Ecto neural progenitor cell (in vitro differentiated cells): ENCODE measurements at regions not wholly inside any gene's neighbourhood (a gene's known extent, or its start where the extent isn't known, plus 50 kb on each side); places are given as distances from the start of the nearest gene placed in this dataset.
A peak's percentile ranks its signal among the peaks of the same experiment; 100 is the strongest.
"Not testable (repeated sequence)": the region's sequence is repeated elsewhere in the genome, so short reads cannot be mapped to it uniquely, and the experiment has no call there.

Experiments used
- DNase-seq: peaks from one replicate; pipeline ENCODE4 v3.0.0-alpha.2; 2018; ENCODE audit warnings: low spot score

DNA sequence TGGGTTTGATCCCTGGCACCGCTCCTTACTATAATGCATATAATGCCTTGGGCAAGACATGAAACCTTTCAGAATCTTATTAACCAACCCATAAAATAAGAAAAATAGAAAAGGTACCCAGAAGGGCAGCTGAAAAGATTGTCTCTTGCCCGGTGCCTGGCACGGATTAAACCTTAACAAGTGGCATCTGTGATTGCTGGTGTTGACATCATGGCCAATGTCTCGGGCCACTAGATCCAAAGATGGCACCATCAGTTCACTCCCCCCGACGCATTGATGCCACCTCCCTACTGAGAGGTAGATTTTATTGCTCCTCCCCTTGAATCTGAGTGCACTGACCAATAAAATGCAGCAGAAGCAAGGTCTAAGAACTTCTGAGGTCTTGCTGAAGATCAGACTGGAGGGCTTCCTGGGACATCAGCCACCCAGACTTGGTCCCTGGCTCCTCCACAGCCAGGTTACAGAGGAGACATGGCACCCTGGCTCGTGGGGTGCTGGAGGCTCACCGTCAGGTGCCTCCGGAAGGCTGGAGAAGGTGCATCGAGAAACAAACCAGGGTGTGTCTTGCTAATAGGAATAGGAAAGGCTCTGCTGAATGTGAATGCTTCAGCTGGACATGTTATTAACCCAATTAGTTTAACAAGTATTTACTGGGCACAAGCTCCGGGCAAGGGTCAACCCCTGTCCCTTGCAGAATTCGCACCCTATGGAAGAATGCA is 80.0 kb upstream of the COL5A1 start:
- DNase-seq = no peak

DNA sequence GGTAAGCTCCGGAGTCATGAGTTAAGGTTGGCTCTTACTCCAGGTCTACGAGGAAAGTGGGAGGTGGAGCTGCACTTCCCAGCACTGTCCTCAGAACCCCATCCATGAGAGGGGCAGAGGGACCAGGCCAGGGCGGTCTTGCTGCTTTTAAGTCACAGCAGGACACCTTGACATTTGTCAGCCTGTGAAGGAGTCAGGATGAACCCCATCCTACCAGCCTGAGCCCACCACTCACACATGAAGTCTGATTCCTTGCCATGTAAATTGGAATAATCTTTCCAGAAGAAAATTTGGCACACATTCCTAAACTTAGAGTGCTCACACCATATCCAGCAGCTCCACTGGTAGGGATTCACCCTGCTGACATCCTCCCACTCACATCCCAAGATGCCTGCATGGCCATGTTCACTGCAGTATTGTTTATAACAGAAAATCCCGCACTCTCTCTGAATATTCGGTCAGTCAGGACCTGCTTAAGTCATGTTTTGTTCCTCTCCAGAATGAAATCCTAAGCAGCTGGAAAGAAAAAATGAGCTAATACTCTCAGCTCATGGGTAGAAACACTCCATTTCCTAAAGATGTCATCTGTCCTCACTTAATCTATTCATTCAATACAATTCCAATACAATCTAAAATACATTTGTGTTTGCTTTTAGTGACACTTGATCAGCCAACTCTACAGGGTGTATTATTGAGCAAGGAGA is 79.3 kb upstream of the COL5A1 start:
- DNase-seq = peak; percentile 16

DNA sequence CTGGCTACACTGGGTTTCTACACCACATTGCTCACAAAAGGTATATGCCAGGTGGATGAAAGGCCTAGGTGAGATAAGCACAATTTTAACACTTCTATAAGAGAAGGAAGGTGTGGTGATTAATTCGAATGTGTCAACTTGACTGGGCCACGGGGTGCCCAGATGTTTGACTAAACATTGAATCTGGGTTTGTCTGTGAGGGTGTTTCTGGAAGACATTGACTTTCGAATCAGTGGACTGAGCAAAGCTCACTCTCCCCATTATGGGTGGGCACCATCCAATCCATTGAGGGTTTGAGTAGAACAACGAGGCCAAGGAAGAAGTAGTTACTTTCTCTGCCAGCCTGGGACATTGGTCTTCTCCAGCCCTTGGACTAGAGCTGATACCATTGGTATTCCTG is 78.2 kb upstream of the COL5A1 start:
- no peak for DNase-seq

DNA sequence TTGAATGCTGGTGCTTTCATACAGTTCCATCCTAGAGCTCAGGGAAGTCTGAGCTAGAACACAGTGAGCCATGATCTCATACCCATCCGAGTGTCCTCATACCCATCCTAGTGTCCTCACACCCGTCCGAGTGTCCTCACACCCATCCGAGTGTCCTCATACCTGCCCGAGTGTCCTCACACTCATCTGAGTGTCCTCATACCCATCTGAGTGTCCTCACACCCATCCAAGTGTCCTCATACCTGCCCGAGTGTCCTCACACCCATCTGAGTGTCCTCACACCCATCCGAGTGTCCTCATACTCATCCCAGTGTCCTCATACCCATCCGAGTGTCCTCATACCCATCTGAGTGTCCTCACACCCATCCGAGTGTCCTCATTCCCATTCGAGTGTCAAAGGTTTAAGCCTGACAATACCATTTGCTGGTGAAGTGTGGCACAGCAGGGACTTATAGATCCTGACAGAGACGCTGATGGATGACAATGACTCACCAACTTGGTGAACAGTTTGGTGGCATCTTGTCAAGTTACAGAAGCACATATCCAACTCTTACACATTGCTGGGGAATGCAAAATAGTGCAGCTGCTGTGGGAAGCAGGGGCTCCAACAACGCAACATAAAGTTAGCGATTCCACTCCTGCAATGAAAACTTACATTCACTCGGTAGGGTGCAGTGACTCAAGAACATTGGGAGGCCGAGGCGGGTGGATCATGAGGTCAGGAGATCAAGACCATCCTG is 77.0 kb upstream of the COL5A1 start:
- no peak for DNase-seq

DNA sequence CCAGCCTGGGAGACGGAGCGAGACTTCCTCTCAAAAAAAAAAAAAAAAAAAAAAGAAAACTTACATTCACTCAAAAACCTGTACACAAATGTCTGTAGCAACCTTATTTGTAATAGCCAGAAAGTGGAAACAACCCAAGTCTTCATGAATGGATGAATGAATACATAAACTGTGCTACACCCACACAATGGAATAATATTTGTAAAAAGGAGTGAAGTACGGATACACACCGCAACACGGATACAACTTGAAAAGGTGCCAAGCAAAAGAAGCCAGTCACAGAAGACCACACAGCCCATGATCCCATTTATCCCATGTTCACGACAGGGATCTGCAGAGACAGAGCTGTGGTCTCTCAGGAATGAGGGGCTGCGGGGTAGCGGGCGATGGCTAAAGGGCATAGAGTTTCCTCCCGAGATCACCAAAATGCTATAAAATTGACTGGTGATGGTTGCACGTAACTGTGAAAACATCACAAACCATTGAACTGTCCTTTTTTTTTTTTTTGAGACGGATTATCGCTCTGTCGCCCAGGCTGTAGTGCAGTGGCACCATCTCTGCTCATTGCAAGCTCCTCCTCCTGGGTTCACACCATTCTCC is 76.2 kb upstream of the COL5A1 start:
- no peak for DNase-seq

DNA sequence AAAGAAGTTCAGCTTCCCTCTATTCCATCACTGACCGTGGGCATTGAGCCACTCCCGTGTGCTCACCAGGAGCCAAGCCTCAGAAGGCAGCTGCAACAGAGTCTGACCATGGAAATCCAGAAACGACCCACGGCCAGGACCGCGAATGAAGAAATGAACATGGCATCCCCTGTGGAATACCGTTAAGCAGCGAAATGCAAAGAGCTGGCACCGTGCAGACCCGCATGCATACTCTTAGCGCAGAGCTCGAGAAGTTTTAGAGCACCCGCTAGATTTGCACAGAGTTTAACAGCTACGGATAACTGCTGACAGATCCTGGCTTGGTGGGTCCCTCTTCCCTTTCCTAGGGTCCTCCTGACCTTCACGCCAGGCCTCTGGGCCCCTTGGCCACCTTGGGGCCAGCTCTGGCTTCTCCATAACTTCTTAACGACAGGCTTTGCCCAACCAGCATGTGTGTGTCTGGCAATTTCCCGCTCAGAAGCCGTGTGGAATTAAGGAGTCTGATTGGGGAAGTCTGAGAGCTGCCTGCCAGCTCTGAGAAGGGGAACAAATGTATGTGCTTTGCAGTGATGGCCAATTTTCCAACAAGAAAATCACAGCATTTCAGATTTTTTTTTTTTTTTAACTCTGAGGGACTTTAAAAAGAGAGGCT is 75.3 kb upstream of the COL5A1 start:
- no peak for DNase-seq

DNA sequence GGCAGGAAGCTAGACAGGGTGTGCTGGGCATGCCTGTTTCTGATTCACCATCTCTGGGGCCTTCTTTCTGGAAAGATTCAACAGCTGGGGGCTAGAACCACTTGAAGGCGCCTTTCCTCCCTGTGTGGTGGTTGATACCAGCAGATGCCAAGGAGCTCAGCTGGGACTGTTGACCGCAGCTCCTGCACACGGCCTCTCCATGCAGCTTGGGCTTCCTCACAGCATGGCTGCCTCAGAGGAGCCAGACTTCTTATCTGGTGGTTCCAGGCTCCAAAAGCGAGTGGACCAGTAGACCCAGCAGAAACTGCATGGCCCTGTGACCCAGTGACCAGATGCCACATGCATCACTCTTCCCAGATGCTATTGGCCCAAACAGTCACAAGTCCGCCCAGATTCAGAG is 74.7 kb upstream of the COL5A1 start:
- DNase-seq = no peak

DNA sequence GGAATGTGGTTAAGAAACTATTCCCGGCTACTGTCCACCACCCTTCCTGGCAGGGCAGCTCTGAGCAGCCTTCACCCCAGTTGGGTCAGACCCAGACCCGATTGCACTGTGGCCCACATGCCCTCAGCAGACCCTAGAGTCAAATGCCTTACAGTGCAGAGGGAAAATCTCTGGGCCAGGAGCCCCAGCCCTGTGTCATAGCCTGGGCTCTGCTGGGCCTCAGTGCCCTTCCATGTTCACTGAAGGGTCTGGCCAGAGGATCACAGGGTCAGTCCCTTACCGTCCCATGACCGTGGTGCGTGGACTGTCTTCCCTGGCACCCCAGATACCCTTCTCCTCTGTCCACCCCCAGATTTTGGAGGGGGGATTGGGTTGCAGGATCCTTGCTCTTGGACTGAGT is 73.5 kb upstream of the COL5A1 start:
- peak; percentile 25 for DNase-seq

DNA sequence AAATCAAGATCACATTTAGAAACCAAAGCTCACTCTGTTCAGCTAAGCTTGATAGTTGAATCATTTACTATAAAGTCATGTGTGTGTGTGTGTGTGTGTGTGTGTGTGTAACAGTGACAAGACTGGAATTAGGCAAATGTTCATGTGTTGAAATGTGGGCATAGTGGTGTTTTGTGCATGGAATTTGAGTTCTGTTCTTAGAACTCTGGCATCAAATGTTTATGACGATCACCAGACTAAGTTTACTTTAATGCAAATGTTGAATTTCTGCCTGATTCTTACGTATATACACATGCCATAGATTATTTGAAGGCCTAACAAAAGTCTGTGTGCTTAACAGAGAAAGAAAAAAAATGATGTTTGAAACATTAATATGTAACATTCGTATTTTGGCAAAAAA is 72.8 kb upstream of the COL5A1 start:
- DNase-seq = no peak

DNA sequence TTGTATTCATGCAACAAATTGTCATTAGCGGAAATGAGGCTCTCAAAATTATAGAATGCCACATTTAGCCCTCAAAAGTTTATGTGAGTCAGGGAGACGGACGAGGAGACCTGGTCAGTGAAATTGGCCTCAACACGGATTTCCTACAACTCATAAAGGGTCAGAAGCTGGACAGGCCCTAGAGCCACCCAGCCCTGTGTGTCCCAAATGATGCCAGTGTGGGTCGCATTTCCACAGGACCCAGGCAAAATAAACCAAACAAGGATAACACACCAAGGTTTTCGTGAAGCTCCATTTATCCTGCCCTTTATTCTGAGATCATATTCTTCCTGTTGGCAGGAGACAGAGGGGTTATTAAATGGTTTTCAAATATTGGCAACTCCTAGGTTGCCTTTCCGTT is 72.0 kb upstream of the COL5A1 start:
- DNase-seq = no peak

DNA sequence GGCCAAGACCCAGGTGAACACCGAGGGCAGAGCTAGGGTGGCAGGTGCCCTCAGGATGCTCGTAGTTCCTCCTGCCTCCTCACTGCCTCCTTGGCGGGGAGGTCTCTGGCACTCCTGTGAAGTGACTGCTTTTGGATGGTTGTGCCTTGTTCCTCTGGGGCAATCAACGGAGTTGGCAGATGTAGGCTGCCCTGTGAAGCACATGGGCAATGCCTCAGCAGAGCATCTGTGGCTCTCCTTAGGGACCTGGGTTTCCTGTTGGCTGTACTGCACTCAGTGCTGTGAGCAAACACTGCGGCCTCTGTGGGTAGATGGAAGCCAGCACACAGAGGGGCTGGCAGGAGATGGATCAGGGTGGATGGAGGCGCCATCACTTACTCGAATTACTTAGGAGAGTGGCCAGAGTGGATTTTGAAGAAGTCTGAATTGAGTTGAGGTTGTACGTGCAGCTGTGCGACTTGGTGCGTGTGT is 71.4 kb upstream of the COL5A1 start:
- DNase-seq = peak; percentile 35

DNA sequence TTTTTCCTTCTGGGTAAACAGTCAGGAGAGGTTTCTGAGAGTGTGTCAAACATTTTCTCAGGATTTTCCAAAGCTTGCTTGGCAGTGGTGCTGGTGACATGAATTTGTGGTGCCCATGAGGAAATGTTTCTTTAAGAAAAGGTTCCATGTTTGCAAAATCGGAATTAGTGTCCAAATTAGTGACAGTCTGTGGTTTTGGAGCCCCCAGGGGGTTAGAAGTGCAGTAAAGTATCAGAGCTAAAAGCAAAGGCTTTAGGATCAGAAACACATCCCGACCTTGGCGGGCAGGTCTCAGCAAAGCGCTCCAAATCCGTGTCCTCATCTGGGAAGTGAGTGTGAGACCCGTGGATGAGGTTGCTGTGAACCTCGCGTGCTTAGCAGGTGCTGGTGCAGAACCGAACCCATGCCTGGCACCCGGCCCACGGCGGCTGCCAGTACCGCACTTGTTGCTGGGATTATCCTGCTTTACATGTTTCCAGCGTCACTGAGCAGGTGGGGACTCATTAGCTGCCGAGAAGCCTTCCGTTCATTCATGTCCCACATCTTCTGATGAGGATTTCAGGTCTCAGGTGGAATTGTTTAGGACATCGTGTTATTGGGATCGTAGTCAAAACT is 70.8 kb upstream of the COL5A1 start:
- peak; percentile 28 for DNase-seq

DNA sequence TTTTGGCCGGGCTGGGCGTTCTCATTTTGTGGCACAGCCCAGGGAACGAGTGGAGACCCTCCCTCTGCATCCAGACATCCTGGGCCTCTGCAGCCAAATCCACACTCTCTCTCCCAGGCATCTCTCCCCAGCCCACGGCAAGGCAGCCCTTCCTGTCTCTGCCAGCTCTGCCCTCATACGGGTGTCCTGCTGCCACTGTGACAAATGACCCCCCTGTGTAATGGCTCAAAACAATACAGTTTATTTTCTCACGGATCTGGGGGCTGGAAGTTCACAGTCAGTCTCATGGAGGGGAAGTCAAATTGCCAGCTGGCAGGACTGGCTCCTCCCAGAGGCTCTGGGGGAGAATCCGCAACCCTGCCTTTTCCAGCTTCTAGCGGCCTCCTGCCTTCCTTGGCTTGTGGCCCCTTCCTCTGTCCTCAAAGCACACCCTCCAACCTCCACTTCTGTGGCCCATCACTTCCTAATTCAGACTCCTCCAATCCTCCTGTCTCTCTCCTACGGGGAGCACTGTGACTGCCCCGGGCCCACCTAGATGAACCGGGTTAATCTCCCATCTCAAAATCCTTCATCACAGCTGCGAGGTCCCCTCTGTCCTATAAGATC is 70.2 kb upstream of the COL5A1 start:
- peak; percentile 38 for DNase-seq

DNA sequence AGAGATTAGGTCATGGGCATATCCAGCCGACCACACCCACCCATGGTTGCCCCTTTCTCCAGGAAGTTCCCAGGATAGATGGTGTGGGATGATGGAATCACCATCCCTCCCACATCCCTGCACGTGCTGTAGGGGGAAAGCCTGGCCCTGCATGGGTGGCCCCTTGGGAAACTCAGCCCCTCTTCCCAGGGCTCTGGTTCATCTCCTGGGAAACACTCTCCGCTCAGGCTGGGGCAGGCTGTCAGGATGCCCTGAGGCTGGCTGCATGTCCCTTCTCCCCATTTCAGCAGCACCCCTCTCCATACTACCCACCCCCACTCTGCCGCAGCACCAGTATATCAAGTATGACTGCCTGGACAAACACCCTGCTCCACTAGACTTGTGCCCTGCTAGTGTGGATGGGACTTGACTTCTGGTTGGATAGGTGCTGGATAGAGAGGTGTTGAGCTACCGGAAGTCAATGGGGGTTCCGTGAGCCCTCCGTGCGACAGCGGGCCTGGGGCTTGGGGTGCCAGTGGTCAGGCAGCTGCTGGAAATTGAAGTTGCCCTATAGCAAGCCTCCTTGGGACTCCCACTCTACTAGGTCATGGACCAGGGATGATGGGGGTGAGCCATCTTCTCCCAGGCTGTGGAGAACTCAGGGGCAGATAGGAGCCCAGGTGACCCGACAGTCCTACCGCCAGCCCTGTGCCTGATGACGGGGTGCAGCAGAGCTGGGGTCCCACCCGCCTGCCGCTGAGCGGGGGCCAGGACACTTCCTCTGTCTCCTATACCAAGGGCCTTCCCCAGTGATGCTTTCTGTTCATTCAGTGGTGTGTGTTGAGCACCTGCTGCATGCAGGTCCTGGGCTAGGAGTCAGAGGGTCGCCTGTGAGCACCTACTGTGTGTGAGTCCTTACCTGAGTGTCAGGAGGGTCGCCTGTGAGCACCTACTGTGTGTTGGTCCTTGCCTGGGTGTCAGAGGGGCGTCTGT is 69.4 kb upstream of the COL5A1 start:
- peak; percentile 44 for DNase-seq

DNA sequence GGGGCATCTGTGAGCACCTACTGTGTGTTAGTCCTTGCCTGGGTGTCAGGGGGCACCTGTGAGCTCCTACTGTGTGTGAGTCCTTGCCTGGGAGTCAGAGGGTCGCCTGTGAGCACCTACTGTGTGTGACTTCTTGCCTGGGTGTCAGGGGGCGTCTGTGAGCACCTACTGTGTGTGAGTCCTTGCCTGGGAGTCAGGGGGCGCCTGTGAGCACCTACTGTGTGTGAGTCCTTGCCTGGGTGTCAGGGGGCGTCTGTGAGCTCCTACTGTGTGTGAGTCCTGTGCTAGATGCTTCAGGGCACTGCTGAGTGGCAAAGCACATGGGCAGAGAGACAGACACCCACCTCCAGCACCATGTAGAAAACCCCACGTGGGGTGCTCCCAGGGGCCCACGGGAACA is 66.9 kb upstream of the COL5A1 start:
- DNase-seq = not testable (repeated sequence)

DNA sequence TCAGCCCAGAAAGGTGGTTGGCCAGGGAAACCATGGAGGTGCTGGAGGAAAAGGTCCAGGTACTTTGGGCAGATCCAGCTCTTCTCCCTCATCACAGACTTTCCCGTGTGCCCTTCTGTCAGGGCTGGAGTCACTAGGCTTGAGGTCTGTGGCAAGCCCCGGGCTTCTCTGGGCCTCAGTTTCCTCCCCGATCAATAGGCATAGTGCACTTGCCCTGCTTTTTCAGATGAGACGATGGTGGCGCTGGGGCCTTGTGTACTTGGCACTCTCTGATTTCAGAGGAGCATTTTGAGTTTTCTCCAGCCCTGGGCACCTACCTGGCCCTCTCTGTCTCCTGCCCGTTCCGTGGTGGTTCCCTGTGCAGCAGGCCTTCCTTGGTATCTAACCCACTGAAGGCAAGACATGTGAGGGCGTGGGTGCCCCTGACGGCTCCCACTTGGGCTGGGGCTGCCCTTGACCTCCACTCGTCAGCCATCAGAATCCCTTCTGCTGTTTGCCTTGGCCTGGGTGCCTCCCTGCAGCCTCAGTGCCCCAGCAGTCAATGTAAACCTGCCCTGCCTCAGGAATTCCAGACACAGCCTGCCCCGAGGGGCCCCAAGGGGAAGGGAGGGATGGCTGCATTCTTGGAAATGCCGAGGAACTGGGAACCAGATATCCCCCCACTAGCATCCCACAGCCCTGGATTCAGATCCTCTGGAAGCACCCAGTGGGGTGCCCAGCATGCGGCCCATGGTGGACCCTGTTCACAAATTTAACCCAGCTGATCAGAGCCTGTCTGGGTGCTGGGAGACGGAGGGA is 66.3 kb upstream of the COL5A1 start:
- DNase-seq = peak; percentile 39

DNA sequence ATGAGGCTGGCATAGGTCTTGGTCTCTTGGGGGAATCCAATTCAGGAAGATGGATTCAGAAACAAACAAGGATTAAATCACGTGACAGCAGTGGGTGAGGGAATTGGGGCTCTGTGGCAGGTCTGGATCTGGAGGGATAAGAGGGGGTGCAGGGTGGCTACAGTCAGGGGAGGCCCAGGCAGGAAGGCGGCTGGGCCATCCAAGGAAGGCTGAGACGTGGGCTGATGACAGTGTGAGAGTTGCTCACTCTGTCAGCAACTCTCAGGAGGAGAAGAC is 65.8 kb upstream of the COL5A1 start:
- DNase-seq = no peak

DNA sequence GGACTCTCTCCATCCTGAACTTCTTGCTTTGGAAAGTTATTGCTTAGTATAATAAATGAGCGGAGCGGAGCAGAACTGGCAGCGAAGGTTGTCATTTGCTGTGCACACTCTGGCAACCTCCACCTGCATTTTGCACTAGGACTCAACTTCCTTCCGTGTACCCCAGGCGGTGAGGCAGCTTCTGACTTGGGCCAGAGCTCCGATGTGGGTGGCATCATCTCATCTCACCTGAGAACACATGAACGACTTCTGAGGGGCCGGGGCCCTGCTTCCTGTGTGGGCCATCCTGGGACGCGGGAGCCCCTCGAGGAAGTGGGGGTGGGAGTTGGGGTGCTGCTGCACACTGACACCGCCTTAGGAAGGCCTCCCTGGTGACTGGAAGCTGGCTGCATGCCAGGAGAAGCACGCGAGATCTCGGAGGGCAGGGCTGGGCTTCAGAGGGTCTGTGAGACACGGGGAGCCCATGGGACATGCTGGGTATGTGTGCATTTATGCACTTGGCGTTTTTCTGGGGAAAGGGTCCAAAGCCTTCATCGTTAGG is 56.5 kb upstream of the COL5A1 start:
- peak; percentile 37 for DNase-seq
